Astrocyte (in vitro differentiated cells and primary cell): ENCODE measurements at regions not wholly inside any gene's neighbourhood (a gene's known extent, or its start where the extent isn't known, plus 50 kb on each side); places are given as distances from the start of the nearest gene placed in this dataset.
A peak's percentile ranks its signal among the peaks of the same experiment; 100 is the strongest.

ENCODE experiments used
- DNase-seq: peaks from one replicate; pipeline ENCODE4 v3.0.0-alpha.2; 2010; ENCODE audit warnings: low read depth
- FAIRE-seq: peaks from 2 replicates; lab custom pipeline; 2011; peaks lifted over from hg19 to GRCh38; lab: Jason Lieb, UNC
- H2AFZ ChIP-seq: 2 replicates; pipeline ENCODE4 v1.6.0; 2012; ENCODE audit warnings: low read depth, low read length, inconsistent platforms
- H3K27ac ChIP-seq: 2 replicates; pipeline ENCODE4 v1.5.1; 2011; ENCODE audit warnings: low read depth, low read length, inconsistent platforms
- H3K27me3 ChIP-seq: 2 replicates; pipeline ENCODE4 v1.6.0; 2011; ENCODE audit warnings: low read length, inconsistent platforms; ENCODE audit not compliant: insufficient read depth
- H3K36me3 ChIP-seq: 2 replicates; pipeline ENCODE4 v1.5.1; 2011; ENCODE audit warnings: low read length, inconsistent platforms; ENCODE audit not compliant: insufficient read depth
- H3K4me1 ChIP-seq: 2 replicates; pipeline ENCODE4 v1.5.1; 2011; ENCODE audit warnings: low read length, inconsistent platforms; ENCODE audit not compliant: insufficient read depth
- H3K4me2 ChIP-seq: 2 replicates; pipeline ENCODE4 v1.6.0; 2012; ENCODE audit warnings: low read length, inconsistent platforms
- H3K4me3 ChIP-seq: 2 replicates; pipeline ENCODE4 v1.5.1; 2011; ENCODE audit warnings: low read depth, mild to moderate bottlenecking, low read length, inconsistent platforms; ENCODE audit not compliant: insufficient read depth
- H3K79me2 ChIP-seq: 2 replicates; pipeline ENCODE4 v1.6.0; 2012; ENCODE audit warnings: mild to moderate bottlenecking, low read length, inconsistent platforms; ENCODE audit not compliant: insufficient read depth
- H3K9ac ChIP-seq: 2 replicates; pipeline ENCODE4 v1.6.0; 2012; ENCODE audit warnings: mild to moderate bottlenecking, low read length, inconsistent platforms
- H3K9me3 ChIP-seq: 2 replicates; pipeline ENCODE4 v1.5.1; 2012; ENCODE audit warnings: low read depth, mild to moderate bottlenecking, low read length, inconsistent platforms; ENCODE audit not compliant: insufficient read depth
- H4K20me1 ChIP-seq: 2 replicates; pipeline ENCODE4 v1.6.0; 2012; ENCODE audit warnings: low read length, inconsistent platforms; ENCODE audit not compliant: insufficient read depth
- H3K27ac Mint-ChIP-seq: one replicate; pipeline ENCODE4 v1.8.0; 2021; ENCODE audit warnings: mild to moderate bottlenecking, mixed read lengths; ENCODE audit not compliant: unreplicated experiment
- H3K27me3 Mint-ChIP-seq: one replicate; pipeline ENCODE4 v1.8.0; 2021; ENCODE audit warnings: low read depth, mixed read lengths; ENCODE audit not compliant: unreplicated experiment
- H3K36me3 Mint-ChIP-seq: one replicate; pipeline ENCODE4 v1.8.0; 2021; ENCODE audit warnings: low read depth, mixed read lengths; ENCODE audit not compliant: unreplicated experiment
- H3K4me1 Mint-ChIP-seq: one replicate; pipeline ENCODE4 v1.8.0; 2021; ENCODE audit warnings: low read depth, mixed read lengths; ENCODE audit not compliant: unreplicated experiment
- H3K4me3 Mint-ChIP-seq: one replicate; pipeline ENCODE4 v1.8.0; 2021; ENCODE audit warnings: mild to moderate bottlenecking, moderate library complexity, mixed read lengths; ENCODE audit not compliant: unreplicated experiment
- H3K9me3 Mint-ChIP-seq: one replicate; pipeline ENCODE4 v1.8.0; 2021; ENCODE audit warnings: mild to moderate bottlenecking, mixed read lengths; ENCODE audit not compliant: unreplicated experiment
- CTCF ChIP-seq: IDR thresholded peaks from 2 replicates; pipeline ENCODE4 v1.5.1; 2011; ENCODE audit warnings: low read depth, mild to moderate bottlenecking, inconsistent platforms, low read length, moderate library complexity; ENCODE audit not compliant: insufficient read depth
- EZH2 ChIP-seq: IDR thresholded peaks from 2 replicates; pipeline ENCODE4 v1.6.1; 2012; ENCODE audit warnings: mild to moderate bottlenecking, low read length, inconsistent platforms; ENCODE audit not compliant: insufficient read depth

GRCh38 chr2:8307606-8308180 lies 374.2 kb upstream of the ID2 start:
- no peak overlapping the region for H3K9ac ChIP-seq
- H3K27me3 ChIP-seq, result no peaks in the 10 kb centered on the region
- H3K4me2 ChIP-seq, result no peak overlapping the region
- Mint-ChIP-seq H3K4me1 (peaks cover 7% of the 10 kb centered on the region), H3K4me3 (no peak overlapping the region), H3K9me3 (no peaks in the 10 kb centered on the region), H3K27ac (no peak overlapping the region), H3K27me3 (peaks cover 19% of the 10 kb centered on the region), H3K36me3 (no peaks in the 10 kb centered on the region)
- peaks cover 13% of the 10 kb centered on the region for H3K4me1 ChIP-seq
- FAIRE-seq (no peak), DNase-seq (peak; percentile 46)
- no peaks in the 10 kb centered on the region for H3K9me3 ChIP-seq
- H3K79me2 ChIP-seq, result no peaks in the 10 kb centered on the region
- no peak overlapping the region for H2AFZ ChIP-seq
- no peak overlapping the region for H3K27ac ChIP-seq
- H4K20me1 ChIP-seq, result no peaks in the 10 kb centered on the region
- TF ChIP-seq CTCF, result no peak
- no peak for TF ChIP-seq EZH2
- no peak overlapping the region for H3K4me3 ChIP-seq
- H3K36me3 ChIP-seq, result no peaks in the 10 kb centered on the region

- Mint-ChIP-seq H3K4me1 (peaks cover 9% of the 10 kb centered on the region), H3K27ac (no peak overlapping the region), H3K4me3 (no peak overlapping the region), H3K9me3 (no peaks in the 10 kb centered on the region), H3K27me3 (peaks cover 19% of the 10 kb centered on the region), H3K36me3 (no peaks in the 10 kb centered on the region)
- no peak overlapping the region for H2AFZ ChIP-seq
- H3K4me3 ChIP-seq, result no peak overlapping the region
- no peaks in the 10 kb centered on the region for H3K36me3 ChIP-seq
- no peaks in the 10 kb centered on the region for H3K79me2 ChIP-seq
- no peak overlapping the region for H3K27ac ChIP-seq
- FAIRE-seq, result no peak
- peaks cover 13% of the 10 kb centered on the region for H3K4me1 ChIP-seq
- H3K4me2 ChIP-seq, result no peak overlapping the region
- no peak for DNase-seq
- H3K9ac ChIP-seq, result no peak overlapping the region
- TF ChIP-seq CTCF (no peak), EZH2 (no peak)
- H3K9me3 ChIP-seq, result no peaks in the 10 kb centered on the region
- no peaks in the 10 kb centered on the region for H4K20me1 ChIP-seq
- no peaks in the 10 kb centered on the region for H3K27me3 ChIP-seq
These were observed 372.7 kb upstream of the ID2 start for GRCh38 chr2:8309131-8309530.
